HG03378 (cell line): ENCODE measurements at regions not wholly inside any gene's neighbourhood (a gene's known extent, or its start where the extent isn't known, plus 50 kb on each side); places are given as distances from the start of the nearest gene placed in this dataset.

Experiments
- ATAC-seq: cut with Tn5 transposase; IDR thresholded peaks from one replicate; pipeline ENCODE4 v1.9.1; 2021; ENCODE audit warnings: mild to moderate bottlenecking, moderate library complexity; ENCODE audit not compliant: unreplicated experiment

DNA sequence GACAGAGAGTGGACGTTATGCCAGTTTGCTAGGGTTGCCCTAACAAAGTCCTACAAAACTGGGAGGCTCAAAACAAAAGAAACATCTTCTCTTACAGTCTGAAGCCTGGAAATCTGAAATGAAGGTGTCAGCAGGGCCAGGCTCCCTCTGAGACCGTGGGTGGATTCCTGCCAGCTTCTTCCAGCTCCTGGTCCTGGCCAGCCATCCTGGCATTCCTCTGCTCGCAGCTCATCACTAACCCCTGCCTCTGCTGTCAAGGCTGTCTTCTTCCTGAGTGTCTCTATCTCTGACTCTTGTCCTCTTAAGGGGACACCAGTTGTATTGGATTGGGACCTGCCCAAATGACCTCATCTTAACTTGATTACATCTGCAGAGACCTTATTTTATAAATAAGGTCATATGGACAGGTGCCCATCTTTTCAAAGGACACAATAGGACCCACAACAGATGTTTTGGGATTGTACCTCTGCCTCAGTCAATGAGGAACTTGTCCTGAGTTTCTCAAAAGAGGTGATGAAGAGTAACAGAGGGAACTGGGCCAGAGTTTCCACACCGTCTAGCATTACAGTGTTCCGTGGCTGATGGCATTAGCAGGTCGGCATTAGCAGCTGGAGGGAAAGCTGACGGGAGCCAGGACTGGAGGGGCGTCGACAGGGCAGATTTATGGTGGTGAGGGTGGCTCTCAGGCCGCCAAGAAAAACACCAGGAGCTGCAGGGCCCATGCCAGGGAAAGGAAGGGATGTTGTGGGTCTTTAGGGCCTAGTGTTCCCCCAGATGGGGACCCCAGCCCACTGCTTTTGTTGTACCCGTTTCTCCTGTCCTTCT, 157.3 kb downstream of the TBXT start:
- ATAC-seq, result no peak

DNA sequence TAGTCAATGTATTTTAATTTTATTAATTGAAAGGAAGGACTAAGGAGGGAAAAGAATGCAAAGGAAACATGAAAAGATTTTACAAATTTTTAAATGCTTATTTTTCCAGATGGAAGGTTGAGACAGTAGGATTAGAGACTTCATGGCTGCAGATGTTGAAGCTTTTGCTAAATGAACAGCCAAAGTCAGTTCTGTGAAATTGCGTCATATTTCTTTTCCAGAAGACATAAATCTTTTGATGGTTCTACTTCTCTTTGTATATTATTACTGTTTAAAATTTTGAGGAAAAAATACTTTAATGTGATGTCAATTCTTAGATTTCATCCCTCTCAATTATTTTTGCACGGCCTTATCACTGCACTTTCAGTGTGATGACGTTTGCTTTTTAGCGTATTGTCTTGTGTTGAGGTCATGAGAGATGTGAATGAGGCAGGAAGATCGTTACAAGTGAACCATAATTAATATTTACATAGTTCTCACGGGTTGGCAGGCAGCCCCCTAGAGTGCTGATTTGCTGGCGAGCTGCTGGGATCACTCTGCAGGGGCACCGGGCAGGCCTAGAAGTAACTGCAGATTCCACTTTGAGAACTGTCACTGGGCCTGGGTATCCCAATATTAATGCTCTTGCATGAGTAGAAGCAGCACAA, 158.1 kb downstream of the TBXT start:
- ATAC-seq, result no peak

DNA sequence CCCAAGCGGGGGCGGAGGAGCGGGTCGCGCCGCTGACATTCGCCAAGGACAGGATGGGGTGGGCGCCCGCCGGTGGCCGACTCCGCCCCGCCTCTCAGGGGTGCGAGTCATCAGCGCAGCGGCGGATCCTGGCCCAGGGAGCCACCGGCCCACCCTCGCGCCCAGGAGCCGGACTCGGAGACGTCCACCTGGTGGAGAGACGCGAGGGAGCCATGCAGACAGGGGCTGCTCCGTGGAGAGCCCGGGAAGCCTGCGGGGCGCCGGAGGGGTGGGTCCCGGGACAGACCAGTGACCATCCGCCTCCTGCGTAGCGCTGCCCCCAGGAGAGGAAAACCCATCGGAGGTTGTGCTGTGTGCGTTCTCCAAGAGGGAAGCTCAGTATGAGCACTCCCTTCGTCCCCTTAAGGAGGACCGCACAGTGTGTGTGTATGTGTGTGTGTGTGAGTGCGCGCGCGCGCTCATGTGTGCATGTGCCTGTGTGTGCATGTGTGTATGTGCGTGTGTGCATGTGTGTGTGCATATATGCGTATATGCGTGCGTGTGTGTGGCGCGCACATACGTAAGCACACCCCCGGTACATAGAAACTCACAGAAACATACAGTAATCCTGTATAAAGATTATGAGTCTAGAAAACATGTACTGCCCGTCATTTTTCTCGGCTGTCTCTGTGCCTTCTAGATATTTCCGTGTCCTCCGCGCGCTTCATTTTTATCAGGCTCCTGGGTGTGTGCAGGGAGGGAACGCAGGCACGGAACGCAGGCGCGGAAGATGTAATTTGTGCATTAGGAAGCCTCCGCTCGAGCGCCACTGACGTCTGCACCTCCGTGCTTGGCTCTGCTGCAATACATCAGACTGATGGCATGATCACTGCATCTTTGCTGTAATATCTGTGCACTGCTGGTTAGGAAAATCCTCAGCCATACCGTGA, 158.9 kb downstream of the TBXT start:
- ATAC-seq, result no peak

DNA sequence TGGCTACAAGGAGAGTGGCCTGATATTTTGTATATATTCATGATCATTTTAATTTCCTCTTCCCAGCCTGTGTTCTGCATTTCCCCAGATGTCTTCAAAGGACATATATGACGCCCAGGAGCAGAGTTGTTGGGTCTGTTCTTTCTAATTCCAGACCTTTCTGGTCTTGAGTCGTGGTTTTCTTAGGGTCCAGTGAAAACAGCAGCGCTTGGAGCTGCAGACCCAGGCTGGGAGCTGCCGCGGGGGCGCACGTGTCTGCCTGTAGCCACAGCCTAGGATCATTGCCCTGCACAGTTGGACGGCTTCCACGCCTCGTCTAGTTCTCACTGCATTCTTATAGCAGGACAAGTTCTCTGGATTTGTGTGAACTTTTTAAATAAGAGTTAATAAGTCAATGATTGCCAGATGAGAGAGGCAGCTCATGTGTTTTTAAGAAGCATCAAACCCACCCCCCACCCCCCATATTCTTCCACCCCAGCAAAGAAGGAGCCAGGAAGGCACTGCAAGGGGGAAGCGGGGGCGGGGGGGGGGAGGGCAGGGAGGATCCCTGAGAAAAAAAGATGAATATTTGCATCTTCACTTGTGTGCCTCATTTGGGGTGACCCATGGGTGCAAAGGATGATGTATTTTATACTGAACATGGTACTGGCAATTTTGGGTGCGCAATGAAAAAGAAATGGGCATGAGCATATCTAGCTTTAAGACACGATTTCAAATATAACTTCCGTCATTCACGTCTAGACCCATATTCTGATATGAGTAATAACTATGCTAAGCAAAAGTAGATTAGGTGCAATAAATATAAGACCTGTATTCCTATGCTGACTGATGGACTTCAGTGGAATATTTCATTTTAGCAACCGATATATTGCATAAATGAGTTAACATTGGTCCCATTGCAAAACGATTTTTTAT, 160.0 kb downstream of the TBXT start:
- ATAC-seq, result no peak

DNA sequence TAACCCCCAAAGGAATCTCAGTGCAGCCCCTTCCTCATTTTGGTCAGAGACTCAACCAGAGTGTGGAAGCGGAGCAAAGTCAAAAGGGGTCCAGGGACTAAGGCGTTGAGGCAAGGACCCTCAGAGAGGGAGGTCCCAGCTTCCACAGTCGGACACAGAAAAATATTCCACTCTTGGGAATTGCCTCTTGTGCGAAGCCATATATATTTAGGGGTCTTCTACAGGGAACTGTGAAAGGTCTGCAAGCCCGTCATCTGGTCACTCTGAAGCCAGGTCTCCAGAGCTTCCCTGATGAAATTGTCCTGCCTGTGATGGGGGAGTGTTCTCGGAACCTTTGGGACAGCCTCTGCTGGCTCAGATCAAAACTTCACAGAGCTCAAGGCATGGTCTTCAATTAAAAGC, 160.8 kb downstream of the TBXT start:
- ATAC-seq, result no peak

DNA sequence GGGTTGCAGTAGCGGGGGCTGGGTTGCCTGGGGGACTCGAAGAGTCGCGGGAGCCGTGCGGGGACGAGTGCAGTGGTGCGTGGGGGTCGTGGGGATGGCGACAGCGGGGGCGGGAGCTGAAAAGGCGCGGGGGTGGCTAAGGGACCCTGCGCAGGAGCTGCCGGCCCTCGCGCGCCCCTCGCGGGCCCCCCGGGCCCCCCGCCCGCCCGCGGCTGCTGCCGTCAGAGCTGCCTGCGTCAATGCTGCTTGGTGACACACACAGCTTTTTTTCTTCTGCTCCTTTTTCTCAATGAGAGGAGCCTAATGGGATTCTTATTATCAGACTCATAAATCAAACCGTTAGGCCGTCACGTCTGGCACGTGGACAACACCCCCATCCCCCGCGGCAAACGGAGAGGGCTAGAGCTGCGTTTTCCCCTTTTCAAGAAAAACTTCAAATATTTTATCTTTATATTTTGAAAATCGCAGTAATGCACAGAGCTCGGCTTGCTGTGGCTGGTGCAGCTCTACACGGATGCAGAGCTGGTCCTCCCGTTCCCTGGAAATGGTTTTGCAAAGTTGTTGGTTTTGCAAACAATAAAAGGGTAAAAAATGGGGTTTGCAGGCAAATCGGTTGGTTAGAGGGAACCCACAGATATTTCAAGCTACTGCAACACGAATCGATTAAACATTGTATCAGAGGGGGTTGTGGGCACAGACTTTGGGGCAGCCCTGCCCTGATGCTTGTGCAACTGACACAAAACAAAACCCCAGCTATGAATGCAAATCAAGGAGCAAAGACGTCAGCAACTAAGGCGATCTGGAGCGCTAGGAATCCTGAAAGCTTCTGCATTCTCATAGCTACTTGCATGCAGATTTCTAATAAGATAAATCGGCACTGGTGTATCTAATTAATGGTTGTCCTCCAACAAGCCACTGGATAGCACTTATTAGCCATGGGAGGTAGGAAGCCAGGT, 161.4 kb downstream of the TBXT start:
- ATAC-seq, result no peak

DNA sequence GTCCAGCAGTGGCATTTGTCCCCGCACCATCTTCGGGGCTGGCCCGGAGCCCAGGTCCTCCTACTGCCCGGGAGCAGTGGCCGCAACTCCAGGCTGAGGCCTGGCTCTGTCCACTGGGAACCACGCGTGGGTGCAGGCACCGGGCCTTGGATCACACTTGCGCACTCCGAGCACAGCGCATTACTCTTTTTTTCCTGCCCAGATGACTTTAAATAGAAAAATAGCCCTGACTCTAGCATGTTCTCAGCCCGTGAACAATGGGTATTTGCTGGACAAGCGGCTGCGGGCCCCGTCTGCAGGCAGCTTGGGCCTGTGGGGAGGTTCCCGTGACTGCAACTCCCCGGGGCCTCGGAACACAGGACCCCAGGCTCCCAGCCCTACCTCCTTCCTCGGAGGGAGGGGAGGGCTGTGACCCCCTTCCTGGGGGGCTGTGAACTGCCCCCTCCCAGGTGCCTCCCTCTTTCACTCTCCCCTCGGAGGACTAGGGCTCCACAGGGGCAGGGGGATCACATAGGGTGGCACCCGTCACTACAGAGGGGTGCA, 162.2 kb downstream of the TBXT start:
- ATAC-seq, result no peak

DNA sequence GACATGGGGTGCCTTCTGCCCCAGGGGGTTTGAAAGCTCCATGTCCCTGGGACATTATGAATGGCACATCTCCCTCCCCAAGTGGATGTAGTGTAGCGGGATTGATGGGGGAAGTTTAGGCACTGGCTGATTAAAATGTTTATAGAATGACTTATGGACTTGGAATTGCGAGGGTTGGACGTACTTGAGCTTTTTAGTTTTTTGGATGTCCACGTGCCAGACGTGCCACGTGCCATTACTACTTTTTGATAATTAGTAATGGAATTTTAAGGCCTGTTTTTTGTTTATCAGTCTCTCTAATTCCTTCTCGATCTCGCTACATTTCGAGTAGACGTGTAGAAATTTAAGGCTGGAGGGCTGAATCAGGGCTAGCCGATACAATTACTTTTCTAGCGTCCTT, 162.8 kb downstream of the TBXT start:
- no peak for ATAC-seq

DNA sequence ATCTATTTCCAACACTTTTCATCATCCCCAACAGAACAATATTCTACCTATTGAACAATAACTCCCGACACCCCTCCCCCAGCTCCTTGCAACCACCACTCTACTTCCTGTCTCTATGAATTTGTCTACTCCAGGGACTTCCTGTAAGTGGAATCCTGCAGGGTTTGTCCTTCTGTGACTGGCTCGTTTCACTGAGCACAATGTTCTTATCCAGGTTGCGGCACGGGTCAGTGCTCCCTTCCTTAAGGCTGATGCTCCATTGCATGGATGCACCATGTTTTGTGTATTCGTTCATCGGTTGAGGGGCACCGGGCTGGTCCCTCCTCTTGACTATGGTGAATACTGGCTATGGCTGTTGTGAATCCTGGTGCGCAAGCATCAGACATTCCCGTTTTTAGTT, 163.2 kb downstream of the TBXT start:
- ATAC-seq, result no peak

DNA sequence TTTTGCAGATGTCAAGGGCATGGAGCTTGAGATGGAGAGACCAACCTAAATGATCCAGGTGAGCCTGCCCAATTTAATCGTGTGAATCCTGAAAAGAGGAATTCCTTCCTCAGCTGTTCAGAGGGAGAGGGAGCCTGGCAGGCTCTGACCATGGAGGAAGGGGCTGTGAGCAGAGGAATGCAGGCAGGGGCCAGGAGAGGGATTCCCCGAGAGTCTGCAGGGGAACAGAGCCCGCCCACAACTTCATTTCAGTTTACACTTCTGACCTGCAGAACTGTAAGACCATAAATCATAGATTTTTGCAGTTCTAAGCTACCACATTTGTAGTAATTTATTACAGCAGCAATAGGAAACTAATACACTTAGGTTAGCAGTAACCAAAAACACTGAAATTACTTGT, 164.1 kb downstream of the TBXT start:
- ATAC-seq, result no peak

DNA sequence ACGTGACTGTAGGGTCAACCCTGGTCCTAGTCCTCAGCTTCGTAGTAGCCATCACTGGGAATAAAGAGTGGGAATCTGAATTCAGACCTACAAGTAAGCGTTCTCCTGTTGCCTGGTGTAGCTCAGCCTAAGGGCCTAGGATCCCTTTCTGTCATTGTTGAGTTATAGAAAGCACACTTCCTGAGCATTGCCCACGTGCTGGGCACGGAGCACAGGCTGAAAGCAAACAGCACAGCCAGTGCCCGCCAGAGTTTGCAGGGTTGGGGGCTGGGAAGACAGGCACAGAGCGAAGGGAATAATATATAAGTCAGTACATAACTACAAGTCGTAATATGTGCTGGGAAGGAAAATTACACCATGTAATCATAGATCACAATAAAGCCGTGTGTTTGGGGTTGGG, 166.3 kb downstream of the TBXT start:
- ATAC-seq, result no peak

DNA sequence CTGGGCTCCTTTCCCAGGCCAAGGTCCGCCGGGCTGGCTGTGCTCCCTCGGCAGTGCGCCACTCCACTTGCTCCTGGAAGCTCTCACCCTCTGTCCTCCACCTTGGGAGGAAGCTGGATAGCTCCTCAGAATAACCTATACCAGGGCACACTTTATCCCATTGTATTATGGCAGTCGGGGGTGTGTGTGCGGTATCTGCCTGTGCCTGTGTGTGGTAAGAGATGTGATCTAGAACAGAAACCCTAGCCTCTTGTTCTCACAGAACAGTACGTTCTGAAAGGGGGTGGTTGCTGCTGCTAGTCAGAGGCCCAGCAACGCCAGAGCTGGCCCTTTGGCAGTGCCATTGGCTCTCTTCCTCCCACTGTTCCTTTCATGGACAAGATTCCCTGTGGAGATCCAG, 168.4 kb downstream of the TBXT start:
- ATAC-seq, result no peak

DNA sequence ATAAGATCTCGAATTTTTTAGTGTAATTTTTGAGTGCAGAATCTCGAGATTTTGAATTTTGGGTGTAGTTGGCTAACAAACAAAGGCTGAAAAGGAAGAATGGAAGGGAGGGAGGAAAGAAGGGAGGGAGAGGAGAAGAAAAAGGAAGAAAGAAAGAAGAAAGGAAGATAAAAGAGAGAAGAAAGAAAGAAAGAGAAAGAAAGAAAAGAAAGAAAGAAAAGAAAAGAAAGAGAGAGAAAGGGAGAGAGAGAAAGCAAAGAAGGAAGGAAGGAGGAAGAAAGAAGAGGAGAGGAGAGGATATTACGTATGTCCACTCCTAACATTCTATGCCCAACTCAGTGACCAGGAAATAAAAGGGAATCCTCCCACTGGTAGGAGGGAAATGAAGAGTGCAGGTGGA, 169.6 kb downstream of the TBXT start:
- no peak for ATAC-seq

DNA sequence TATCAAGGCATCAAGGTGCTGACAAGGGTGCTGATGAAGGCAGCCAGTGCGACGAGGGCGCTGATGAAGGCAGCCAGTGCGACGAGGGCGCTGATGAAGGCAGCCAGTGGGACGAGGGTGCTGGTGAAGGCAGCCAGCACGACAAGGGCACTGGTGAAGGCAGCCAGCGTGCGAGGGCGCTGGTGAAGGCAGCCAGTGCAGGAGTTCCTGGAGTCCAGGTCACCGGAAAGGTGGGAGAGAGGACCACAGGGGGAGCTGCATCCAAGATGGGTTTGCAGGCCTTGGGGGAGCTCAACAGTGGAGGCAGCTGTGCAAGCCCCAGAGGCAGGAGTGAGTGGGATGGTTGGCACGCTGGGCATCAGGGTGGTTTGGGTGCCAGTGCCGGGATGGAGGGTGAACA, 176.3 kb downstream of the TBXT start:
- ATAC-seq, result no peak

DNA sequence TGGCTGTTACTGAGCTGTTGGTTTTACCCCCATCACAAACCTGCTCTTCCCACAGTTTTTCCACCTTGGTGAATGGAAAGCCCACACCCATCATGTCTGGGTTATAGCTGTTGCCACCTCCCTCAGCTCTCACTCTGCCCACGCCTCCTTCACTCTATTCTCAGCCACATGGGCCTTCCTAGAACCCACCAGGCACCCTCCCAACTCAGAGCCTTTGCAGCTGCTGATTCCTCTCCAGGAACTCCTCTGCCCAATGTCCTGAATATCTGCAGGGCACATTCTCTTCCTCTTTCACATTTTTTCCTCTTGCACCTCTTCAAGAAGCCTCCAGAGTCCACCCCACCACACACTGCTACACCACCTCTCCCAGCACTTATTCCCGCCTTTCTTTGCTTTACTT, 177.4 kb downstream of the TBXT start:
- ATAC-seq, result no peak

DNA sequence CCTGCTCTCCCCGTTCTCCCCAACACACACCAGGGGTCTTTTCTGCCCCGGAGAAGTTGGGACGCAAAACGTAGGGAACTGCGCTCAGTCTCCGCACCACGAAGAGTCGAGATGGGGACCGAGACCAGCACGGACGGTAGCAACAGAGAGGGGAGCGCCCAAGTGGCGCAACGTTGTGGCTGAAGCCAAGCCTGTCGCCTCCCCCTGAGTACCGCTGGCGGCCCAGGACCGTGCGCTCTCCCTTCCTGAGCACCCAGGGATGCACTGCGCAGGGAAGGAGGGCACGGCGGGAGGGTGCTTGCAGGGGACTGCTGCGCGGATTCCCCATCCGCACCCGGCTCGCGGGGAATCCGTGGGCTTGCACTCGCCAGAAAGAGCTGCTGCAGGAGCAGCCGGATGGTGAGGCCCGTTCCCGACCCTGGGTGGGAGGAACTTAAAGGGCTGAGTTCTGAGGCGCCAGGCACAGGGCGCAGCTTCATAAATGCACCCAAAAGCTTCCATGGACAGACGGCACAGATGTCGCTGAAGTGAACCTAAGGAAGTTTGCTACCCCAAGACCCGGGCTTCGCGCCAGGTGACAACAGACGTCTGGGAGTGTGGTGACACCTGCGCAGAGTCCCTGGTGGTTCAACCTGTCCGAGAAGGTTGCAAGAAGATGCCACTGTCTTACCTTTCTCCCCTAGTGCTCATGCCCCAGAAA, 178.7 kb downstream of the TBXT start:
- ATAC-seq, result no peak

DNA sequence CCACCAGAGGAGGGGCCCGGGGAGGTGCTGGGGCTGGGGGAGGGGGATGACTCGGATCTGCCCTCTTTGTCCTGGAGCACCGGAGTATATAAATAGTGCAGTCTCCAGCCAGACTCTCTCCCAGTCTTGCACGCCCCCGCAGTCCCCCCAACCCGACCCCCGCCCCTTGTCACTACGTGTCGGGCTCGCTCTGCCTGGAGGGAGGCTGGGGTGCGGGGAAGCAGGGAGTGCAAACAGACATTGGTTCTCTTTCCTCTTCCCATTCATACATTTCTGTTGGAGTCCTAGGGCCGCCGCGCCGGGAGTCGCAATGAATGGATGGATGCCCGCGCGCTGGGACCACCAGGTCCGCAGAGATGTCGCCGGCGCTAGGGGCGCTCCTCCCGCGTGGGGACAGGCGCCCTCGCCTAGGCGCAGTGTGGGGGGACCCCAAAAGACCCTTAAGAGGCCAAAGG, 179.3 kb downstream of the TBXT start:
- ATAC-seq, result no peak

DNA sequence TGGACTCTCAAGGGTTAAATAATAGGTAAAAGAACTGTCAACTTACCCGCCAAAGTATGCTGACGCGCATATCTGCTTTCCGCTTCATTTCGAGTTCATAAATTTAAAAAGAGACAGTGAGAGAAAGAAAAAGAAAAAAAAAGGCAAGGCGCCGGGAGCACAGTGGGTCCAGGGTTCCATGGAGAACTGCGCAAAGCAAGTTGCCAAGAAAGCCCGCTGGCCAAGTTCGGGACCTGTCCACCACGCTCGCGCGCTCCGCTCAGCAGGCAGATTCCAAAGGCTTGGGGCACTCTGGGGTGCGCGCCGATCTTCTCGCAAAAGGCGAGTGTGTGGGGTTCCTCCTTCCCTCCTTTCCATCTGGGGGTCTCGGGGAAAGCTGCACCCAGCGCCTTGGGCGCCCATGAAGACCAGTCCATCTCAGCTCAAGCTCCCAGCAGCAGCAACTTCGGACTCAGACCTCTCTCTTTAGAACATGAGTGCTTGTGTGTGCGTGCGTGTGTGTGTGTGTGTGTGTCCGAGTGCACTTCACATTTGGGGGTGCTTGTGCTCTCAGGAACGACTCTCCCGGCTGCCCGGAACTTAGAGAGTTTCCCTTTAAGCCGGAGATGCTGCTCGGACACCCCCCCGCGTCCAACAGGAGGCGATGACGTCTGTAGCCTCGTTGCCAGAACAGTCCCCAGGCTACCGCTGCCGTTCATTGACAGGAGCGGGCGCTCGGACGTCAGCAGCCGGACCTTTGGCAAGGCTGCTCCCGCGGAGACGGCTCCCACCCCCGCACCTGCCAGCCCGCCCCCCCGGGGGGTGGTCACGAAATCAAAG, 180.0 kb downstream of the TBXT start:
- ATAC-seq, result no peak
